ENCODE measurements at regions not wholly inside any gene's neighbourhood (a gene's known extent, or its start where the extent isn't known, plus 50 kb on each side); places are given as distances from the start of the nearest gene placed in this dataset.

GRCh38 chr3:188090620-188091309, 63.2 kb upstream of the LPP start:
- H3K4me1 ChIP-seq (ENCODE audit: control insufficient read depth in 2 of 3, insufficient read depth in 2 of 3, low read depth in 1 of 3, low read length in 3 of 3), result no peaks in the 10 kb centered on the region
- no peak overlapping the region for H3K27ac ChIP-seq (ENCODE audit: low read depth in 2 of 2, low read length in 2 of 2)
- FAIRE-seq, result no peak
- peak in 4 of 5 donors; percentile 50 to 84 (median 80) for DNase-seq
- intact Hi-C loops (cut with DNase I), result no loop called here
- H3K36me3 ChIP-seq (ENCODE audit: control insufficient read depth in 2 of 3, insufficient read depth in 3 of 3, low read length in 3 of 3), result no peaks in the 10 kb centered on the region
- no peak overlapping the region for H3K9ac ChIP-seq (ENCODE audit: low read length in 3 of 3)
- no peaks in the 10 kb centered on the region for H3K27me3 ChIP-seq (ENCODE audit: control insufficient read depth, insufficient read depth, low read length)
- H3K9me3 ChIP-seq (ENCODE audit: control insufficient read depth in 2 of 3, insufficient read depth in 1 of 3, low read length in 3 of 3), result no peaks in the 10 kb centered on the region
- no peak for TF ChIP-seq CTCF (IDR thresholded peaks at IDR 0.05; ENCODE audit: borderline replicate concordance, extremely low read depth, insufficient read depth)
- H3K4me3 ChIP-seq (ENCODE audit: low read length in 3 of 3), result no peak overlapping the region

DNA sequence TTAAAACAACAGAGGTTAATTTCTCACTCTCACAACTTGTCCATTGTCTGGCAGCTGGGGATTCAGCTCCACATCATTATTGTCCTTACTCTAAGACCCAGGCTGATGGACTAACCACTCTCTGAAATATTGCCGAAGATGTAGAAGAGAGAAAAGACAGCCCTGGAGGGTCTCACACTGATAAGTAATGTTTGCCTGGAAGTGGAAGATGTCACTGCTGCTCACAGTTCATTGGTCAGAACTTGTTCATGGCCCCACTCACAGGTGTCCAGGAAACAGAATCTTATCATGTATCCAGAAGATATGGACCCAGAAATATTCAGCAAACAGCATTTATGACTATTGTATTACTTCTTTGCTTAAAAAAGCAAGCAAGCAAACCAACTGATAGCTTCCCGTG, 62.2 kb upstream of the LPP start:
- Histone ChIP-seq H3K4me3 (ENCODE audit: low read length in 3 of 3) (no peak overlapping the region), H3K27me3 (ENCODE audit: control insufficient read depth, insufficient read depth, low read length) (no peaks in the 10 kb centered on the region), H3K9ac (ENCODE audit: low read length in 3 of 3) (no peak overlapping the region), H3K36me3 (ENCODE audit: control insufficient read depth in 2 of 3, insufficient read depth in 3 of 3, low read length in 3 of 3) (no peaks in the 10 kb centered on the region), H3K4me1 (ENCODE audit: control insufficient read depth in 2 of 3, insufficient read depth in 2 of 3, low read depth in 1 of 3, low read length in 3 of 3) (no peaks in the 10 kb centered on the region), H3K27ac (ENCODE audit: low read depth in 2 of 2, low read length in 2 of 2) (no peak overlapping the region), H3K9me3 (ENCODE audit: control insufficient read depth in 2 of 3, insufficient read depth in 1 of 3, low read length in 3 of 3) (no peaks in the 10 kb centered on the region)
- no peak for FAIRE-seq
- intact Hi-C loops (cut with DNase I), result no loop called here
- TF ChIP-seq CTCF (IDR thresholded peaks at IDR 0.05; ENCODE audit: borderline replicate concordance, extremely low read depth, insufficient read depth), result no peak
- no peak for DNase-seq

DNA sequence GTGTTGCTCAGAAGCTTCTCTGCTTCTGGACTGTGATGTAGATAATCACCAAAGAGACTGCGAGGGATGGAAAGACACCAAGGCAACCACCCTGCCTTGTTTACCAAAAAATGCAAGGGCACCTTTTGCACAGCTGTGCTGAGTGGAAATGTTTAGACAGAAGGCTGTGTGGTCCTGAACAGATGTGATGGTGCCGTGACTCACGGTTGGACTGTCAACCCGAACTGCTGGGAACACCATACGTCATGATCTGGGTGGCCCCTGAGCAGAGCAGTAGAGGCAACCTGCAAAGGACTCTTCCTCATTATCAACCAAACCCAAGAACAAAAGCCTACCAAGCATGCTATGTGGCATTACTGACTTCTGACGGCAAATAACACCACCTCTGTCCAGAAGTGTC, 61.3 kb upstream of the LPP start:
- FAIRE-seq, result no peak
- intact Hi-C loops (cut with DNase I), result no loop called here

More for the DNA sequence above, 61.3 kb upstream of the LPP start:
- no peak for DNase-seq
- H3K9me3 ChIP-seq (ENCODE audit: control insufficient read depth in 2 of 3, insufficient read depth in 1 of 3, low read length in 3 of 3), result no peaks in the 10 kb centered on the region
- H3K4me3 ChIP-seq (ENCODE audit: low read length in 3 of 3), result no peak overlapping the region
- H3K36me3 ChIP-seq (ENCODE audit: control insufficient read depth in 2 of 3, insufficient read depth in 3 of 3, low read length in 3 of 3), result no peaks in the 10 kb centered on the region
- no peaks in the 10 kb centered on the region for H3K27me3 ChIP-seq (ENCODE audit: control insufficient read depth, insufficient read depth, low read length)
- no peak for TF ChIP-seq CTCF (IDR thresholded peaks at IDR 0.05; ENCODE audit: borderline replicate concordance, extremely low read depth, insufficient read depth)
- H3K27ac ChIP-seq (ENCODE audit: low read depth in 2 of 2, low read length in 2 of 2), result no peak overlapping the region
- H3K9ac ChIP-seq (ENCODE audit: low read length in 3 of 3), result no peak overlapping the region
- H3K4me1 ChIP-seq (ENCODE audit: control insufficient read depth in 2 of 3, insufficient read depth in 2 of 3, low read depth in 1 of 3, low read length in 3 of 3), result no peaks in the 10 kb centered on the region

All from kidney (tissue), 13 donors.